GM21619 (cell line): ENCODE measurements at regions not wholly inside any gene's neighbourhood (a gene's known extent, or its start where the extent isn't known, plus 50 kb on each side); places are given as distances from the start of the nearest gene placed in this dataset.
"Not testable (repeated sequence)": the region's sequence is repeated elsewhere in the genome, so short reads cannot be mapped to it uniquely, and the experiment has no call there.

Source experiments
- ATAC-seq: cut with Tn5 transposase; IDR thresholded peaks from one replicate; pipeline ENCODE4 v1.9.1; 2021; ENCODE audit not compliant: unreplicated experiment

- not testable (repeated sequence) for ATAC-seq
Measured at GRCh38 chr7:76971201-76971600, 61.0 kb downstream of the SPDYE17 start.

GRCh38 chr7:76969892-76970291 is 62.3 kb downstream of the SPDYE17 start:
- ATAC-seq = not testable (repeated sequence)

- not testable (repeated sequence) for ATAC-seq
Measured at GRCh38 chr7:76965731-76966548, 66.2 kb downstream of the SPDYE17 start.

GRCh38 chr7:76964050-76964449 is 68.1 kb downstream of the SPDYE17 start:
- ATAC-seq = not testable (repeated sequence)

GRCh38 chr7:76963061-76963460 is 69.1 kb downstream of the SPDYE17 start:
- not testable (repeated sequence) for ATAC-seq

DNA sequence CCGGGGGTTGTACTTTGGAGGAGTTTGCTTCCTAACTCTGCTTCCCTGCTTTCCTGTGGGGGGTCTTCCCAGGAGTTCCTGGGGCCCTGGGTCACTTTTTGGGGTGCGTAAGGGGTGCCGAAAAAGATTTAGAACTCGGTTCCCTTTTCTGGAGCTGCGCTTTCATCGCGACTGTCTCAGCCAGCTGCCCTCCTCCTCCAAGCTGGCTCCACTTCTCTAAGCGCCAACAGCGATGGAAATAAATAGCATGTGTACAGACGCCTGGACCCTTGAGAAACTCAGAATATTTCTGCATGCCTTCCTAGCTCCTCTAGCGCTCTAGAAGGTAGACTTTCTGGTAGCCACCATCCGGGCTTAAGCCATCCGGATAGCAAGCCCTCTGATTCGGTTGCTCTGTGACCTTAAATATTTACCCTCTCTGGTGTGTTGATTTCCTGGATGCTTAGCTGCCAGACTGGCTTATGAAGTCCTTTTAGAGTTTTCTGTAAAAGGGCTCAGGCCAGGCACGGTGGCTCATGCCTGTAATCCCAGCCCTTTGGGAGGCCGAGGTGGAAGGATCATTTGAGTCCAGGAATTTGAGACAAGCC is 71.7 kb downstream of the SPDYE17 start:
- ATAC-seq = peak; percentile 16

DNA sequence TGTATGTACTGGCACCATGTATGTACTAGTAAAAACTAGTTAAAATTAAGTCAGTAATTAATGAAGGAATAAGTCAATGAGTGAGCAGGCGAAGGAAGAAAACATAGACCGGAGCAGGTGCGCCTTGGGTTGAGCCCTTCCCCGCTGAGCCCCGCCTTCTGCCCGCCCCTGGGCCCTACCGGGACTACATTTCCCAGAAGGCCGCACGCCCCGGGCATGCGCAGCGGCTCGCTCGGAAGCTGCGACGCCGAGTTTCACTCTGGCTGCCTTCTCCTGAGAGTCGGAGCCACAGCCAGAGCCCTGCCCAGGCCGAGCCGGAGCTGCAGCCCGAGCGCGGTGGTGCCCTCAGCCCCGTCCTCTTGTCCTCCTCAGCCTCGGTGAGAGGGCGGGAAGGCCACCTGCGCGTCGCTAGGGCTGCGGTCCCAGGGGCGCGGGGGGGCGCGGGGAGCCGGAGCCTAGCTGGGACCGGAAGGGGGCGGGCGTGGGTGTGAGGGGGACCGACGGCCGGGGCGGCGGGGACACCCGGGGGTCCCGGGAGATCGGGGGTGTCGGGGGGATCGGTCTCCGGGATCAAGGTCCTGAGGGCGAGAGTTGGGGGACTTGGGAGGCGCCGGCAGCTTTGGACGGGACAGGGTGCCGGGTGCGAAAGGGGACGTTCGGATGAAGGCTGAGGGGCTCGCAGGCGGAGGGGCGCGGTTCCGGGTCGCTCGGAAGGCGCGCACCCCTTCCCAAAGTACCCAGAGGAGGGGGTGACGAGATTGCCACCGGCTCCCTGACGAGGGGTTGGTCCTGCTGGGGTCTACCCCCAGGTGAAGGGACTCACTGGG is 72.4 kb downstream of the SPDYE17 start:
- ATAC-seq = peak; percentile 95

- ATAC-seq = not testable (repeated sequence)
Measured at GRCh38 chr7:76956531-76956930, 75.6 kb downstream of the SPDYE17 start.

DNA sequence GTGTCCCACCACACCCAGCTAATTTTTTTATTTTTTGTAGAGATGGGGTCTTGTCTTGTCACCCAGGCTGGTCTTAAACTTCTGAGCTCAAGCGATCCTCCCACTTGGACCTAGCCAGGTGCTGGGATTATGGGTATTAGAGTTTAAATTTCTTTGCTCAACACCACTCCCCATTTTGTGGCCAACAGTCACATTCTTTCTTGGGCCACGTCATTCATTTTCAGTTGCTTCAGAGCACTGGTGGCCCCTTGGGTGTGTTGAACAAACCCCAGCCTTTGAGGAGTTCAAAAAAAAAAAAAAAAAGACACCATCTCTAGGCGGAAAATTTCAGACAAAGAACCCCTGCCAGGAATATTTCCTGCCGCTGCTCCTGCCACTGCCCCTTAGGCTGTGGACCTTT is 77.0 kb downstream of the SPDYE17 start:
- ATAC-seq = not testable (repeated sequence)

GRCh38 chr7:76944603-76945002 is 87.6 kb downstream of the SPDYE17 start:
- ATAC-seq = peak; percentile 67

- ATAC-seq = not testable (repeated sequence)
Measured at GRCh38 chr7:76941809-76942765, 90.1 kb downstream of the SPDYE17 start.

- not testable (repeated sequence) for ATAC-seq
Measured at GRCh38 chr7:76937781-76938180, 94.4 kb downstream of the SPDYE17 start.

GRCh38 chr7:76937330-76937729 is 94.8 kb downstream of the SPDYE17 start:
- not testable (repeated sequence) for ATAC-seq

- not testable (repeated sequence) for ATAC-seq
Measured at GRCh38 chr7:76936346-76936745, 95.8 kb downstream of the SPDYE17 start.

- ATAC-seq = not testable (repeated sequence)
Measured at GRCh38 chr7:76934711-76935110, 97.5 kb downstream of the SPDYE17 start.

DNA sequence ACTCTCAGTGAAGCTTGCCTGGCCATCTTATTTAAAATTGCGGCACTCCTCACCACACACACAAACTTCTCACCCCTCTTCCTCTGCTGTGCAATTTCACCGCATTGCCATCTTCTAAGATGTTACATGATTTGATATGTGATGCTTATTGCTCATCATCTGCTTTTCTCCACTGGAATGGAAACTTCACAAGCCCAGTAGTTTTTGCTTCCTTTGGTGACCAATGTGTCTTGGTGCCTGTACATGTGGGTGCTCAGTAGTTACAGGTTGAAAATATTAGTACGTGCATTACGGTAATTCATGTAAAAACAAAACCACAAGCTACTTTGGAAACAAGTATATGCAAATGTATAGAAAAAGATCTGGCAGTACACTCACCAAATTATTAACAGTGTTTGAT is 99.2 kb downstream of the SPDYE17 start:
- ATAC-seq = peak; percentile 76

GRCh38 chr7:76931441-76931840 is 100.7 kb downstream of the SPDYE17 start:
- not testable (repeated sequence) for ATAC-seq

DNA sequence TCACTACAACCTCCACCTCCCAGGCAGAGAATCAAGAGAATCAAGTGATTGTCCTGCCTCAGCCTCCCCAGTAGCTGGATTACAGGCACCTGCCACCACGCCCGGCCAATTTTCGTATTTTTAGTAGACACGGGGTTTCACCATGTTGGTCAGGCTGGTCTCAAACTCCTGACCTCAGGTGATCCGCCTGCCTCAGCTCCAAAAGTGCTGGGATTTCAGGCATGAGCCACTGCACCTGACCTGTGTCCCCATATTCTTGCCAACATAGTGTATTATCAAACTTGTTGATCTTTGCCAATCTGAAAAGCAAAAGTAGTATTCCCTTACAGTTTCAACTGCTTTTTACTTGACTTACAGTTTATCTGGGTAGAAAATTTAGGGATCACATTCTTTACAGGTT is 101.7 kb downstream of the SPDYE17 start:
- not testable (repeated sequence) for ATAC-seq

- not testable (repeated sequence) for ATAC-seq
Measured at GRCh38 chr7:76928751-76929150, 103.4 kb downstream of the SPDYE17 start.

GRCh38 chr7:76927741-76928393 is 104.3 kb downstream of the SPDYE17 start:
- not testable (repeated sequence) for ATAC-seq
